Activated CD8-positive, alpha-beta memory T cell treated with anti-CD3 and anti-CD28 coated beads, Interleukin-2, amount 10 ng/mL, durations not matched to agents 7 days and 5 days (primary cell): ENCODE measurements at regions not wholly inside any gene's neighbourhood (a gene's known extent, or its start where the extent isn't known, plus 50 kb on each side); places are given as distances from the start of the nearest gene placed in this dataset.
"Not testable (repeated sequence)": the region's sequence is repeated elsewhere in the genome, so short reads cannot be mapped to it uniquely, and the experiment has no call there.

Experiments used
- ATAC-seq: fragments of 150-1000 bp; cut with Tn5 transposase; one replicate; pipeline ENCODE4 v1.10.0; 2021; ENCODE audit warnings: moderate library complexity
- CTCF ChIA-PET: fragments of 350-600 bp; sonication (Branson Sonifier 250); formaldehyde crosslinking; loops from one replicate; lab custom pipeline; 2021; ENCODE audit warnings: antibody characterized with exemption; lab: Charles Lee
- DNase-seq: peaks from one replicate; pipeline ENCODE4 v3.0.0-alpha.2; 2020
- H3K27ac Mint-ChIP-seq: one replicate; pipeline ENCODE4 v1.8.0; 2021; ENCODE audit warnings: mild to moderate bottlenecking, mixed read lengths
- H3K27me3 Mint-ChIP-seq: one replicate; pipeline ENCODE4 v1.8.0; 2021; ENCODE audit warnings: mixed read lengths
- H3K36me3 Mint-ChIP-seq: one replicate; pipeline ENCODE4 v1.8.0; 2021; ENCODE audit warnings: mild to moderate bottlenecking, mixed read lengths
- H3K4me1 Mint-ChIP-seq: one replicate; pipeline ENCODE4 v1.8.0; 2021; ENCODE audit warnings: mixed read lengths
- H3K4me3 Mint-ChIP-seq: one replicate; pipeline ENCODE4 v1.8.0; 2021; ENCODE audit warnings: mild to moderate bottlenecking, moderate library complexity, mixed read lengths
- H3K9me3 Mint-ChIP-seq: one replicate; pipeline ENCODE4 v1.8.0; 2022; ENCODE audit warnings: low read depth, mixed read lengths

DNA sequence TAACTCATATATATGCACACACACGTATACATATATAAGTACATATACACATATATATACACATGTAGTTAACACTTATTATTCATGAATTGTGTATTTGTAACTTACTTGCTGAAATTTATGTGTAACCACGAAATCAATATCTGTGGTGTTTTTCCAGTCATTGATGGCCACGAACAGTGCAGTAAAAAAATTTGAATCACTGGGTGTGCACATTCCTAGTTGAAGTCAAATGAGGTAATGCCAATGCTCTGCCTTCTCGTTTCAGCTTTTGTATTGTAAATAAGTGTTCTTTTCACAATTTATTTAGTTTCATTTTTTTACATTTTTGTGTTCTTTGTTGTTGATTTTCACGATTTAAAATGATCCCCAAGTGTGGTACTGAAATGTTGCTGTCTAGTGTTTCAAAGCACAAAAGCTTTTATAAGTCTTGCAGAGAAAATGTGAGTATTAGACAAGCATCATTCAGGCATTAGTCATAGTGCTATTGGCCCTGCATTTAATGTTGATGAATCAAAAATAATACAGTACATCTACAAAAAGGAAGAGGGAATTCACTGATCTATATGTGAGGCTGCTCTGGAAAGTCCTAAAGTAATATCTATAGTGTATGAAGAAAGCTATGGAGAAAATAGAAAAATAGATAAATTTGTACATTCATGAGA is 419.0 kb downstream of the DSC3 start:
- CTCF ChIA-PET: no interaction called here
- no peak for DNase-seq
- Mint-ChIP-seq H3K4me1 (no peaks in the 10 kb centered on the region), H3K27ac (no peak overlapping the region), H3K27me3 (no peaks in the 10 kb centered on the region), H3K9me3 (peaks cover 15% of the 10 kb centered on the region), H3K4me3 (no peak overlapping the region), H3K36me3 (no peaks in the 10 kb centered on the region)
- no peak for ATAC-seq

DNA sequence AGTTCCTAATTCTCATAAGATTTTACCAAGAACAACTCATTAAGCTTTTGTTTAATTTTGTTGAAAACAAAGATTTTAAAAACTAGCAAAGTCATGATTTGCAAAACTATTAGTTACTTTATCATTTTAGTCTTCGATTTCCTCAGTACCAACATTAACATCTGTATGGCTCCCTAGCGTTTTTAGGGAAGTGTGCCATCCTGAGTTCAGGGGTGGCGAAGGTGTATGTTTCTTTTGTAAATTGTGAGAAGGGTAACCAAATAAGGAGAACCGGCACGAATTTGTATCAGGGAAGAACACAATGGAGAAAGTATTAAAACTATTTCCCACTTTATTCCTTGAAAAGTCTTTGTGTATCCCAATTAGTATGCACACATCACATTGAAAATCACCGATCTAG is 419.9 kb downstream of the DSC3 start:
- no peaks in the 10 kb centered on the region for H3K27me3 Mint-ChIP-seq

DNA sequence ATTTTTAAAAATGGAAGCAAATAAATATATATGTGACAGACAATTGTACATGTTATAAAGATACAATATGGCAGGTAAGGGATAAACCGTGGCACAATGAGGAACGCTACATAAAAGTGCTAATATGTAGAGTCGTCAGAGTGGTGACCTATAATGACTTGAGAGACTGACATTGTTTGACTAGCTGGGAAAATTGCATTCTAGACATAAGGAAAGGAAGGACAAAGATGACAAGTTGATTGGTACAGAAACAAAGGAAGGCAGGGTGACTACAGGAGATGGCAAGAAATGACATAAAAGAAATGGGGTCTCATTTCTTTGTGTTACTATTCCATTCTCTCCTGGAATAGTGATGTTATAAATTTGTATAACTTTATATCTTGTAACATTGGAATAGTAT is 420.4 kb downstream of the DSC3 start:
- Mint-ChIP-seq H3K9me3 (peaks cover 15% of the 10 kb centered on the region), H3K27ac (no peak overlapping the region), H3K4me3 (no peak overlapping the region), H3K27me3 (no peaks in the 10 kb centered on the region), H3K4me1 (no peaks in the 10 kb centered on the region), H3K36me3 (no peaks in the 10 kb centered on the region)
- CTCF ChIA-PET: no interaction called here
- DNase-seq (no peak), ATAC-seq (no peak)

More for the DNA sequence above, 419.9 kb downstream of the DSC3 start:
- ATAC-seq (no peak), DNase-seq (no peak)
- Mint-ChIP-seq H3K36me3 (no peaks in the 10 kb centered on the region), H3K4me3 (no peak overlapping the region), H3K27ac (no peak overlapping the region), H3K4me1 (no peaks in the 10 kb centered on the region), H3K9me3 (peaks cover 15% of the 10 kb centered on the region)
- CTCF ChIA-PET: no interaction called here

DNA sequence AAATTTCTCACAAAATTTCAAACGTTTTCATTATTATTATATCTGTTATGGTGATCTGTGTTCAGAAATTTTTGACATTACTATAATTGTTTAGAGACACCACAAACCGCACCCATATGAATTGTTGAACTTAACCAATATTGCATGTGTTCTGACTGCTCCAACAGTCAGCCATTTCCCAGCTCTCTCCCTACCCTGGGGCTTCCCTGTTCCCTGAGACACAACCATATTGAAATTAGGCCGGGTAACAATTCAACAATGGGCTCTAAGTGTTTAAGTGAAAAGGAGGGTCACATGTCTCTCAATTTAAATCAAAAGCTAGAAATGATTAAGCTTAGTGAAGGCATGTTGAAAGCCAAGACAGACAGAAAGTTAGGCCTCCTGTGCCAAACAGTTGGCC is 424.0 kb downstream of the DSC3 start:
- H3K4me3 Mint-ChIP-seq: no peak overlapping the region
- no peak overlapping the region for H3K27ac Mint-ChIP-seq
- H3K27me3 Mint-ChIP-seq: no peaks in the 10 kb centered on the region
- ATAC-seq (no peak), DNase-seq (no peak)
- H3K9me3 Mint-ChIP-seq: peaks cover 12% of the 10 kb centered on the region
- CTCF ChIA-PET: interaction anchor here (0.6 kb wide), 1 partner anchor 580 kb away, joined by 4 read pairs; no protein-coding TSS in a partner anchor
- no peaks in the 10 kb centered on the region for H3K36me3 Mint-ChIP-seq
- H3K4me1 Mint-ChIP-seq: no peaks in the 10 kb centered on the region

DNA sequence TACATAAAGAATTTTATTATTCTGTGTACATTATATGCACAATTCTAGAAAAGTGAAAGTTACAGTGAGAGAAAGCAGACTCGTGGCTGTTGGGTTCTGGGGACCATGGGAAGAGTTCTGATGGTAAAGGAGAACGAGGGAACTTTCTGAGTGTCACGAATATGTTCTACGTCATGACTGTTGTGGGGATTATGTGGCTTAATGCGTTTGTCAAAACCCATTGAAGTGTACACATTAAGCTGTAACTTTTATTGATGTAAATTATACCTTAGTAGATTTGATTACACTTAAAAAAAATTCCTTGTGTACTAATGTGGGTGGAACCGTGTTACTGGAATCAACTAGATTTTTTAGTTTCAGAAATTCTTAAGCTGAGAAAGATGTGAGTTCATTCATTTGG is 426.1 kb downstream of the DSC3 start:
- CTCF ChIA-PET: no interaction called here
- no peak overlapping the region for H3K4me3 Mint-ChIP-seq
- ATAC-seq: no peak
- no peak overlapping the region for H3K27ac Mint-ChIP-seq
- H3K27me3 Mint-ChIP-seq: no peaks in the 10 kb centered on the region
- peaks cover 6% of the 10 kb centered on the region for H3K9me3 Mint-ChIP-seq
- no peak for DNase-seq
- no peaks in the 10 kb centered on the region for H3K4me1 Mint-ChIP-seq
- no peaks in the 10 kb centered on the region for H3K36me3 Mint-ChIP-seq

DNA sequence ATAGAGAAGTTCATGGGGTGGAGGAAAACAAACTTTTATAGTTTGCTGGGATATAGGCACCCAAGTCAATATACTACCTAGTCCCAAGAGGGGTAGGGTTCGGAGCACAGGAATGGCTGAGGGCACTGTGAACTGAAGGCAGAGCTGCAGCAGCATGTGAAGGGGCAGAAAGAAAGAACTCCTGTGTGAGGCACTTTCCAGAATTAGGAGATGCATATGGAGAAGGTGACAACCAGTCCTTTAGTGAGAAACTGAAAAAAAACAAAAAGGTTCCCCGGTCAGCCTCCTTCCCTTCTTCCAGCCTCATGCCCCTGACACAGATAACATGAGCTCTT is 429.1 kb downstream of the DSC3 start:
- Mint-ChIP-seq H3K36me3 (no peaks in the 10 kb centered on the region), H3K27ac (no peak overlapping the region), H3K9me3 (peaks cover 5% of the 10 kb centered on the region), H3K27me3 (no peaks in the 10 kb centered on the region), H3K4me3 (no peak overlapping the region), H3K4me1 (no peaks in the 10 kb centered on the region)
- ATAC-seq (no peak), DNase-seq (no peak)
- CTCF ChIA-PET: no interaction called here

DNA sequence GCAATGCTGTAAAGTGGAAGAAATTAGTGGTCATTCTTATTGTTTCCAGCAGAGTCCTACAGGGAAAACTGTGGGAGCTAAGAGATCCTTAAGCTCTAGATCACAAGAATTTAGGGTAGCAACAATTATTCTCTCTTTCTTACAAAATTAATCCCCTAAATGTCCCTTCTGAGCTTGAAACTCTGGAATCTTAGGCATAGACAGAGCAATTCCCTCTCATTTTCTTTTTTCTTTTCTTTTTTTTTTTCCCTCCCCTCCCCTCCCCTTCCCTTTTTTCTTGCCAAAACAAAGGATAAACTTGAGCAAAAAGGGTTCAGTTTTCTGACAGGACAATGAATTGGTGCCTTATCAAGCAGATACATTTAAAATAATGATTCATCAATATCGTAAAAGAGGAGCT is 441.0 kb downstream of the DSC3 start:
- CTCF ChIA-PET: no interaction called here
- Mint-ChIP-seq H3K27ac (no peak overlapping the region), H3K36me3 (no peaks in the 10 kb centered on the region), H3K9me3 (peaks cover 11% of the 10 kb centered on the region), H3K4me3 (no peak overlapping the region), H3K4me1 (no peaks in the 10 kb centered on the region), H3K27me3 (no peaks in the 10 kb centered on the region)
- ATAC-seq (no peak), DNase-seq (no peak)

DNA sequence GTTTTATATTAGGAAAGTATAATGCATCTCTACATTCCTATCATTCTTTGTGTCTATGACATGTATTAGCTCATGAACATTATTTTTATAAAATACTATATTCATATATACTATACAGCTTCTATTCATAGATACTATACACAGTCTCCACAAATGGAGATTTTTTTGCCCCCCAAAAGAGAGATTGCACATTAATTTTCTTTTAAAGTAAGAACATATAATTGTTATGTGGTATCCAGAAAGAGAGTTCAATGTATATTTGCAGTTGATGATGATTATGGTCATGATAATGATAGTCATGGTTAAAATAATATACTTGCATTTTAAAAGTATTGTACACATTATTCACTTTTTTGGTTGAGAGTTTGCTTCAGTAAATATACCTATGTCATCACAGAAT is 445.3 kb downstream of the DSC3 start:
- Mint-ChIP-seq H3K4me1 (no peaks in the 10 kb centered on the region), H3K4me3 (no peak overlapping the region), H3K9me3 (peaks cover 17% of the 10 kb centered on the region), H3K36me3 (no peaks in the 10 kb centered on the region), H3K27me3 (no peaks in the 10 kb centered on the region), H3K27ac (no peak overlapping the region)
- no peak for DNase-seq
- no peak for ATAC-seq
- CTCF ChIA-PET: no interaction called here

DNA sequence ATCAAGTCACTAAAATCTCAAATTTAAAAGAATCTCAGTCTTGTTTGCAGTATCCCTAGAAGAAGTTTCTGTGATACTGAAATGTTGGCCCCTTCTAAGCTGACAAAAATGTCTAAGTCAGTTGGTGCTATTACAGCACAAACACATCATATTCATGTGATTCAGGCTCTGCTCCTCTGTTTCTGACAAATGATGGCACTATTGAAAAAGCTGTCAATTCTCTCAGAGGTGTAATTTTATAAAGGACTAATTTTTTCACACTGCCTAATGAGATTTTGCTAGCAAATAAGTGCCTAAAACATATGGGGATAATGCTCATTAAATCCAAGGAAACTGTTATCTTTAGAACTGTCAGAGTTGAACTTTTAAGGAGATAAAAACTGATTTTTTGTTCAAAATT is 445.9 kb downstream of the DSC3 start:
- ATAC-seq: no peak
- no peak for DNase-seq
- H3K27me3 Mint-ChIP-seq: no peaks in the 10 kb centered on the region
- H3K36me3 Mint-ChIP-seq: no peaks in the 10 kb centered on the region
- no peaks in the 10 kb centered on the region for H3K4me1 Mint-ChIP-seq
- H3K27ac Mint-ChIP-seq: no peak overlapping the region
- H3K4me3 Mint-ChIP-seq: no peak overlapping the region
- peaks cover 17% of the 10 kb centered on the region for H3K9me3 Mint-ChIP-seq
- CTCF ChIA-PET: no interaction called here

DNA sequence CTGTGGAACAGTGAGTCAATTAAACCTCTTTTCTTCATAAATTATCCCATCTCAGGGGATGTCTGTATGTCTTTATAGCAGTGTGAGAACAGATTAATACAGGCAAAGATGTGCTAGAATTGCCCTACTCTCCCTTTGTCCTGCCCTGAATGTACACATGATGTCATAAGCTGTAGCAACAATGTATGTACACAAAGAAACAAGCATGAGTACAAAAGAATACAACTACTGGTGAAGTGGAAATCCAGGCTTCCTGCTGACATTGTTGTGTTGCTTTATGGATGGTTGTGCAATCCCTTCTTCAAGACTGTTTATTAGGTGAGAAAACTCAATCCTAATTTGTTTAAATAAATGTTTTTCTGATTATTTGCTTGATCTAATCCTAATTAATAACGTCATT is 446.6 kb downstream of the DSC3 start:
- no peak overlapping the region for H3K4me3 Mint-ChIP-seq
- ATAC-seq (no peak), DNase-seq (no peak)
- H3K36me3 Mint-ChIP-seq: no peaks in the 10 kb centered on the region
- H3K9me3 Mint-ChIP-seq: peaks cover 18% of the 10 kb centered on the region
- H3K4me1 Mint-ChIP-seq: no peaks in the 10 kb centered on the region
- CTCF ChIA-PET: no interaction called here
- no peak overlapping the region for H3K27ac Mint-ChIP-seq
- H3K27me3 Mint-ChIP-seq: no peaks in the 10 kb centered on the region

DNA sequence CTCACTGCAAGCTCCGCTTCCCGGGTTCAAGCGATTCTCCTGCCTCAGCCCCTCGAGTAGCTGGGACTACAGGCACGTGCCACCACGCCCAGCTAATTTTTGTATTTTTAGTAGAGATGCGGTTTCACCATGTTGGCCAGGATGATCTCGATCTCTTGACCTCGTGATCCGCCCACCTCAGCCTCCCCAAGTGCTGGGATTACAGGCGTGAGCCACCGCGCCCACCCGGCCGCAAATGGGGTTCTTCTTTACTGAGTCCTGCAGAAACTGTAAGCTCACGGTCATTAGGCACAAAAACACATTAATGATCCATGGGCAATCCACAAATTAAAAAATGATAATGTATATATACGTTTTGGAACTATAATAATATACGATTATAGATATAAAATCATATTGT is 447.6 kb downstream of the DSC3 start:
- H3K4me3 Mint-ChIP-seq, ATAC-seq, DNase-seq, H3K36me3 Mint-ChIP-seq, H3K27me3 Mint-ChIP-seq, H3K27ac Mint-ChIP-seq, CTCF ChIA-PET, H3K4me1 Mint-ChIP-seq: not testable (repeated sequence)
- H3K9me3 Mint-ChIP-seq: peaks cover 24% of the 10 kb centered on the region

DNA sequence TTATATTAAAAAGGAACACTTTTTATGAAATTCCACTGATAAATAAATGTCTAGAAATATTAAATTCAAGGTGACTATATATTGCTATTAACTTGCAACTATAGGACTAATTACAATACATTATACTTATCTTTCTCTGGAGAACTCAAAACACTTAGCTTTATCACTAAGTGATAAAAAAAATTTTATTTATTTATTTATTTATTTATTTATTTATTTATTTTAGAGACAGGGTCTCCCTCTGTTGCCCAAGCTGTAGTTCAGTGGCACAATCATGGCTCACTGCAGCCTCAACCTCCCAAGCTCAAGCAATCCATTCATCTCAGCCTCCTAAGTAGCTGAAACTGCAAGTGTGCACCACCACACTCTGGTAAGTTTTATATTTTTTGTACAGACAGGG is 451.1 kb downstream of the DSC3 start:
- no peak overlapping the region for H3K27ac Mint-ChIP-seq
- H3K27me3 Mint-ChIP-seq: no peaks in the 10 kb centered on the region

DNA sequence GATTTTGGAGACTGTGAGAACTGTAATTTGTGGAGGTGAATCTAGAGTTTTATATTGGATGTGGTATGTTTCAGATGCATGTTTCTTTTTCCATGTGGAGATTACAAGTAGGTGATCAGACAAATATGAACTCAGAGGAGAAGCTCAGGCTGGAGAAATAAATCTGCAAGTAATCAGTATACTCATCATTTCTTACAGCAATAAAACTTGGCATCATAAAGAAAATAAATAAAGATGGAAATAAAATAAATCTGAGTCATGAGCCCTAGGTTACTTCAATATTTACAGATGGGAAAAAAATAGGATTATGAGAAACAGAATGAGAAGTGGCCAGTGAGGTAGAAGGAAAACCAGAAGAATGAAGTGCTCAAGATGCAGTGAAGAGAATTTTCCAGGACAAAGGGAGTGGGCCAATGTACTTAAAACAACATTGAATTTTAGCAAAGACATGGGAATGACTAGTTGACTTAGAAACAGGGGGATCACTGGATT is 453.8 kb downstream of the DSC3 start:
- Mint-ChIP-seq H3K36me3 (no peaks in the 10 kb centered on the region), H3K9me3 (peaks cover 16% of the 10 kb centered on the region), H3K4me3 (no peak overlapping the region), H3K27me3 (no peaks in the 10 kb centered on the region), H3K27ac (no peak overlapping the region), H3K4me1 (no peaks in the 10 kb centered on the region)
- DNase-seq: no peak
- CTCF ChIA-PET: no interaction called here
- no peak for ATAC-seq

More for the DNA sequence above, 451.1 kb downstream of the DSC3 start:
- H3K36me3 Mint-ChIP-seq: no peaks in the 10 kb centered on the region
- CTCF ChIA-PET: no interaction called here
- no peak for DNase-seq
- no peak for ATAC-seq
- peaks cover 25% of the 10 kb centered on the region for H3K9me3 Mint-ChIP-seq
- H3K4me1 Mint-ChIP-seq: no peaks in the 10 kb centered on the region
- H3K4me3 Mint-ChIP-seq: no peak overlapping the region

DNA sequence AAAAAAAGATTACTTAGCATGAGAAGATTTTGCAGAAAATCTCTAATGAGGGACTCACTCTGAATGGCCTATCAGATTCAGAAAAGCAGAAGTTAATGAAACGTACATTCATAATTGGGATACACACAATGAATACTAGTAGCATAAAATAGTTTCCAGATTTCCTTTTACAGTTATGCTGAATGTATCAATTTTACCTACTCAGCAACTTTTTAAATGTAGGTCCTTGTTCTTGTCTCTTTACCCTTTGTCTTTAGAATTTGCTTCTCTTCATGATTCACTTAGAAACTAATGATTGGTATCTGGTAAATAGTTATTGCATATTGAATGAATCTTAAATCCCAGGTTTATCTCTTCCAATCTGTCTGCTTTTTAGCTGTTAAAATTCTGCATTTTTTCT is 458.8 kb downstream of the DSC3 start:
- Mint-ChIP-seq H3K27ac (no peak overlapping the region), H3K4me3 (no peak overlapping the region), H3K4me1 (no peaks in the 10 kb centered on the region), H3K9me3 (peaks cover 18% of the 10 kb centered on the region), H3K36me3 (no peaks in the 10 kb centered on the region), H3K27me3 (no peaks in the 10 kb centered on the region)
- CTCF ChIA-PET: no interaction called here
- no peak for ATAC-seq
- no peak for DNase-seq

DNA sequence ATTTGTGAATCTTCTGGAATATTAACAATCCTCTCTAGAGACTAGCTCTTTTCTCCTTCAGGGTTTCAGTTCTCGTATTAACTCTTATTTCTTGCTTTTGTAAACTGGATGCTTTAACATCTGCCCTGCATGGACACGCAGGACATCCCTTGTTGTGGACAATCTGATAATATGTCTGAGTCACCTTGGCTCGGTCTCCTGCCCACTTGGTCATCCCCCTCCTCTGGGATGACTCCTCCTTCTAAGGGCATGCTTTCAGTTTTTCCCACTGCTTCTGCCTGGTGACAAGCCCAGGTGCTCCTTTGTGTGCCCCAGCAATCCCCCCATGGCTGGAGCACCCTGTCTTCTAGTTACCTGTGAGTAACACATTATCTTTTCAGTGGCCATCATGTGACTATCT is 460.5 kb downstream of the DSC3 start:
- ATAC-seq (no peak), DNase-seq (no peak)
- Mint-ChIP-seq H3K27ac (no peak overlapping the region), H3K9me3 (peaks cover 15% of the 10 kb centered on the region), H3K36me3 (no peaks in the 10 kb centered on the region), H3K4me3 (no peak overlapping the region), H3K27me3 (no peaks in the 10 kb centered on the region), H3K4me1 (no peaks in the 10 kb centered on the region)
- CTCF ChIA-PET: no interaction called here
